CD14-positive monocyte (primary cell): ENCODE measurements at regions not wholly inside any gene's neighbourhood (a gene's known extent, or its start where the extent isn't known, plus 50 kb on each side); places are given as distances from the start of the nearest gene placed in this dataset.

Experiments
- DNase-seq, 3 donors: peaks; one replicate each; pipeline ENCODE4 v3.0.0-alpha.2; 2011 to 2022
- H2AFZ ChIP-seq: 2 replicates; pipeline ENCODE4 v1.6.0; 2012; ENCODE audit warnings: mild to moderate bottlenecking, low read depth, low read length, inconsistent platforms; ENCODE audit not compliant: insufficient read depth, poor library complexity, severe bottlenecking
- H3K27ac ChIP-seq, 2 donors: 1 replicate in 1 of 2; 2 replicates in 1 of 2; pipeline ENCODE4 v1.5.1; 2012 to 2013; ENCODE audit warnings: low read length in 2 of 2, control low read depth in 1 of 2, inconsistent platforms in 1 of 2, low read depth in 1 of 2, mild to moderate bottlenecking in 1 of 2
- H3K27me3 ChIP-seq, 2 donors: one replicate each; pipeline versions ENCODE4 v1.6.0 to v1.6.1; 2011 to 2013; ENCODE audit warnings: low read length in 2 of 2; ENCODE audit not compliant: control insufficient read depth in 2 of 2, insufficient read depth in 2 of 2
- H3K36me3 ChIP-seq, 2 donors: replicated peaks in 1 of 2; 1 replicate in 1 of 2; 2 replicates in 1 of 2; pipeline versions ENCODE4 v1.5.1 to v1.6.1; 2012 to 2013; ENCODE audit warnings: low read length in 2 of 2, control low read depth in 1 of 2, inconsistent platforms in 1 of 2, mild to moderate bottlenecking in 1 of 2; ENCODE audit not compliant: insufficient read depth in 2 of 2, control insufficient read depth in 1 of 2
- H3K4me1 ChIP-seq, 2 donors: 1 replicate in 1 of 2; 2 replicates in 1 of 2; pipeline versions ENCODE4 v1.5.1 to v1.6.1; 2012 to 2013; ENCODE audit warnings: low read length in 2 of 2, control low read depth in 1 of 2, inconsistent platforms in 1 of 2, mild to moderate bottlenecking in 1 of 2, moderate library complexity in 1 of 2; ENCODE audit not compliant: insufficient read depth in 2 of 2, control insufficient read depth in 1 of 2
- H3K4me2 ChIP-seq: replicated peaks from 2 replicates; pipeline ENCODE3; 2012; ENCODE audit warnings: low read length, moderate library complexity, mild to moderate bottlenecking; ENCODE audit not compliant: poor library complexity, severe bottlenecking; ENCODE audit errors: extremely low read depth
- H3K4me3 ChIP-seq, 3 experiments: fragments of 200-600 bp in 1 of 3; sonication (generic) in 1 of 3; replicated peaks in 1 of 3; 1 replicate in 2 of 3; 2 replicates in 1 of 3; pipeline ENCODE4 v1.5.1; 2011 to 2013; ENCODE audit warnings: low read length in 3 of 3, mild to moderate bottlenecking in 3 of 3, control low read depth in 2 of 3, low read depth in 2 of 3, inconsistent platforms in 1 of 3, moderate library complexity in 1 of 3
- H3K79me2 ChIP-seq: 2 replicates; pipeline ENCODE4 v1.6.0; 2012; ENCODE audit warnings: mild to moderate bottlenecking, control low read depth, inconsistent platforms, low read length, moderate library complexity; ENCODE audit not compliant: insufficient read depth
- H3K9ac ChIP-seq: 2 replicates; pipeline ENCODE4 v1.6.0; 2017; ENCODE audit warnings: low read length, mild to moderate bottlenecking; ENCODE audit not compliant: insufficient read depth, poor library complexity, severe bottlenecking
- H3K9me3 ChIP-seq, 2 donors: replicated peaks in 1 of 2; 1 replicate in 1 of 2; 2 replicates in 1 of 2; pipeline versions ENCODE4 v1.5.1 to v1.6.1; 2012 to 2013; ENCODE audit warnings: low read length in 2 of 2, control low read depth in 1 of 2; ENCODE audit not compliant: control insufficient read depth in 1 of 2, insufficient read depth in 1 of 2
- H4K20me1 ChIP-seq: 2 replicates; pipeline ENCODE4 v1.6.0; 2012; ENCODE audit warnings: mild to moderate bottlenecking, low read length, control low read depth, moderate library complexity; ENCODE audit not compliant: insufficient read depth
- H3K27ac Mint-ChIP-seq, 7 donors: one replicate each; pipeline ENCODE4 v1.8.0; 2020; ENCODE audit warnings: mild to moderate bottlenecking in 7 of 7, mixed read lengths in 7 of 7, moderate library complexity in 6 of 7, inconsistent platforms in 2 of 7
- H3K27me3 Mint-ChIP-seq, 3 donors: one replicate each; pipeline ENCODE4 v1.8.0; 2021 to 2022; ENCODE audit warnings: low read depth in 3 of 3, mild to moderate bottlenecking in 3 of 3, mixed read lengths in 3 of 3, moderate library complexity in 3 of 3, inconsistent platforms in 1 of 3
- H3K36me3 Mint-ChIP-seq, 2 donors: one replicate each; pipeline ENCODE4 v1.8.0; 2020; ENCODE audit warnings: mixed read lengths in 2 of 2, inconsistent platforms in 1 of 2, mild to moderate bottlenecking in 1 of 2
- H3K4me1 Mint-ChIP-seq: one replicate; pipeline ENCODE4 v1.8.0; 2020; ENCODE audit warnings: mild to moderate bottlenecking, mixed read lengths
- H3K4me3 Mint-ChIP-seq, 2 donors: one replicate each; pipeline ENCODE4 v1.8.0; 2020; ENCODE audit warnings: mild to moderate bottlenecking in 2 of 2, mixed read lengths in 2 of 2, moderate library complexity in 1 of 2
- H3K9me3 Mint-ChIP-seq, 7 donors: one replicate each; pipeline ENCODE4 v1.8.0; 2020 to 2022; ENCODE audit warnings: mixed read lengths in 7 of 7, mild to moderate bottlenecking in 6 of 7, moderate library complexity in 6 of 7, inconsistent platforms in 2 of 7
- WGBS: methylation state at CpG from one replicate; pipeline ENCODE4 v1.1.5; 2013; ENCODE audit warnings: missing lambda C conversion rate; ENCODE audit not compliant: insufficient coverage; 5-methylcytosine and 5-hydroxymethylcytosine counted together
- intact Hi-C, 2 donors: fragments of 100-400 bp; cut with micrococcal nuclease; formaldehyde crosslinking; loops; one replicate each; pipeline versions ENCODE4 v1.15.0 to v1.15.1; 2023
- TF ChIP-seq, protein P1 (sequence below): fragments of 200-600 bp; IDR thresholded peaks from one replicate; pipeline ENCODE4 v1.8.0; 2022; ENCODE audit warnings: antibody characterized with exemption, mild to moderate bottlenecking

DNA sequence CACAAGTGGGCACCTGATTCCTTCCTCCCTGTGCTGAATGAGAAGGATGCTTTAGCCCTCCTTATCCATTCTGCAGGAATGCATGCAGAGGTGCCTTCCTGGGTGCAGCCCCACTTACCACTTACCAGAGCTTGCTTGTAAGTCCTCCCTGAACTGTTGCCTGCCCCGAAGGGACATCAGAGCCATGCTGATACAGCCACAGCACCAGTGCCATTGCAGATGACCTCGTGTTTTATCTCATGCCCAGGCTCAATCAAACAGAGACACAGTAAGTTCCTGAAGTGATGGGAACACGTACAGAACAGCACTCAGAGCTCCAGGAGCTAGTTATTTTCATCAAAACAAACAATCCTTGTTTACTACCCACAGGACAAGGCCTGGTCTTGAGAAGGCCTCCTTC lies 81.9 kb downstream of the ATP1A1 start:
- intact Hi-C loops: no loop called here
- Histone ChIP-seq H3K9me3 (no peaks in the 10 kb centered on the region), H3K4me2 (no peak overlapping the region), H2AFZ (no peak overlapping the region), H3K4me1 (no peaks in the 10 kb centered on the region), H3K79me2 (no peaks in the 10 kb centered on the region), H3K4me3 (no peak overlapping the region), H3K36me3 (no peaks in the 10 kb centered on the region), H3K27ac (no peak overlapping the region), H4K20me1 (no peaks in the 10 kb centered on the region), H3K27me3 (no peaks in the 10 kb centered on the region), H3K9ac (no peak overlapping the region)
- 90% methylated on average over 2 of the region's 3 CpGs for WGBS
- Mint-ChIP-seq H3K27me3 (peaks cover 0 to 4% (median 2%) of the 10 kb centered on the region in 3 donors), H3K4me1 (no peaks in the 10 kb centered on the region), H3K4me3 (no peak overlapping the region), H3K27ac (no peak overlapping the region), H3K9me3 (peaks cover 0 to 4% (median 0%) of the 10 kb centered on the region in 7 donors), H3K36me3 (no peaks in the 10 kb centered on the region)
- TF ChIP-seq, protein P1, sequence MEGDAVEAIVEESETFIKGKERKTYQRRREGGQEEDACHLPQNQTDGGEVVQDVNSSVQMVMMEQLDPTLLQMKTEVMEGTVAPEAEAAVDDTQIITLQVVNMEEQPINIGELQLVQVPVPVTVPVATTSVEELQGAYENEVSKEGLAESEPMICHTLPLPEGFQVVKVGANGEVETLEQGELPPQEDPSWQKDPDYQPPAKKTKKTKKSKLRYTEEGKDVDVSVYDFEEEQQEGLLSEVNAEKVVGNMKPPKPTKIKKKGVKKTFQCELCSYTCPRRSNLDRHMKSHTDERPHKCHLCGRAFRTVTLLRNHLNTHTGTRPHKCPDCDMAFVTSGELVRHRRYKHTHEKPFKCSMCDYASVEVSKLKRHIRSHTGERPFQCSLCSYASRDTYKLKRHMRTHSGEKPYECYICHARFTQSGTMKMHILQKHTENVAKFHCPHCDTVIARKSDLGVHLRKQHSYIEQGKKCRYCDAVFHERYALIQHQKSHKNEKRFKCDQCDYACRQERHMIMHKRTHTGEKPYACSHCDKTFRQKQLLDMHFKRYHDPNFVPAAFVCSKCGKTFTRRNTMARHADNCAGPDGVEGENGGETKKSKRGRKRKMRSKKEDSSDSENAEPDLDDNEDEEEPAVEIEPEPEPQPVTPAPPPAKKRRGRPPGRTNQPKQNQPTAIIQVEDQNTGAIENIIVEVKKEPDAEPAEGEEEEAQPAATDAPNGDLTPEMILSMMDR: no peak
- DNase-seq: no peak

DNA sequence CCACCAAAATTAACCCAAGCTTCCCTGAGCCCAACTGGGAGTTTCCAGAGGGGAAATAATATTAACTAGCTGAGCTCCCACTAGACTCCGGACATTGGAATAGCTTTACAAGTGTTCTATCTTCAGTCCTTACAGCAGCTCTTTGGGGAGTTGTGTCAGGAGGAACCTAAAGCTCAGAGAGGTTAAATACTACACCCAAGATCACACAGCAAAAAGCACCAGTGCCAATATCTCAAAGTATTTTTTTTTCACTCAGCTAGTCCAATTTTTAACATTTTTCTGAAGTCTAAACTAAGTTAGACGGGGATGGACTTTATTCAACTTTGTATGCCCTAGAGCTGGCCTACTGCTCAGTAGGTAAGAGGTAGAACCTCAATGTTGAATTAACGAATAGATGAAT lies 82.5 kb downstream of the ATP1A1 start:
- no peak overlapping the region for H3K4me3 Mint-ChIP-seq
- TF ChIP-seq, protein P1: no peak

More for the DNA sequence above, 82.5 kb downstream of the ATP1A1 start:
- no peak overlapping the region for H3K9ac ChIP-seq
- intact Hi-C loops: no loop called here
- no peak overlapping the region for H3K27ac ChIP-seq
- H2AFZ ChIP-seq: no peak overlapping the region
- Mint-ChIP-seq H3K4me1 (no peaks in the 10 kb centered on the region), H3K9me3 (peaks cover 0 to 4% (median 0%) of the 10 kb centered on the region in 7 donors), H3K27ac (peak overlapping the region in 1 of 7 donors; percentile 11), H3K36me3 (no peaks in the 10 kb centered on the region), H3K27me3 (peaks cover 0 to 4% (median 2%) of the 10 kb centered on the region in 3 donors)
- H3K9me3 ChIP-seq: no peaks in the 10 kb centered on the region
- WGBS: no CpG with 5 or more reads among the region's 3 CpGs
- H3K79me2 ChIP-seq: no peaks in the 10 kb centered on the region
- H3K4me3 ChIP-seq: no peak overlapping the region
- no peaks in the 10 kb centered on the region for H3K4me1 ChIP-seq
- no peak overlapping the region for H3K4me2 ChIP-seq
- DNase-seq: no peak
- no peaks in the 10 kb centered on the region for H4K20me1 ChIP-seq
- H3K36me3 ChIP-seq: no peaks in the 10 kb centered on the region
- no peaks in the 10 kb centered on the region for H3K27me3 ChIP-seq
